ENCODE measurements at regions not wholly inside any gene's neighbourhood (a gene's known extent, or its start where the extent isn't known, plus 50 kb on each side); places are given as distances from the start of the nearest gene placed in this dataset.

DNA sequence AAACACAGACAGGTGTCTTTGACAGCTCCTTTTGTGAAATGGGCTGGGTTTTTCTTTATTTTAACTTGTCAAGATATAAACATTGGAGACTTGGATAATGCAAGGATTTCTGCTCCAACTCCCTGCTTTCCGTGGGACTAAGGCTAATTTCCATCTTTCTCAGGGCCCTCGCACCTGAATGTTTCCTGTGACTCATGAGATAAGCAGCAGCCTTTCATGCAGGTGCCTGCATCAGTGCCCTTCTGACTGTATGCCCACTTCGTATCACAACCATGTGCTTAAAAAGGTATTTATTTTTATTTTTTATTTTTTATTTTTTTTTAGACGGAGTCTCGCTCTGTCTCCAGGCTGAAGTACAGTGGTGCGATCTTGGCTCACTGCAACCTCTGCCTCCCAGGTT lies 736.1 kb downstream of the DOK5 start:
- 47 to 64% methylated on average over 3 to 5 of the region's 6 CpGs for WGBS, 2 donors (ENCODE audit: low coverage in 1 of 2)
- ATAC-seq: no peak
- H3K4me3 ChIP-seq: no peak overlapping the region
- H3K27ac ChIP-seq: no peak overlapping the region
- peaks cover 0 to 2% (median 0%) of the 10 kb centered on the region in 3 donors for H3K4me1 ChIP-seq
- no peaks in the 10 kb centered on the region for H3K27me3 ChIP-seq
- TF ChIP-seq POLR2A (IDR thresholded peaks at IDR 0.05) (no peak), POLR2AphosphoS5 (IDR thresholded peaks at IDR 0.05) (no peak), EP300 (IDR thresholded peaks at IDR 0.05) (no peak)
- TF ChIP-seq, protein P1, sequence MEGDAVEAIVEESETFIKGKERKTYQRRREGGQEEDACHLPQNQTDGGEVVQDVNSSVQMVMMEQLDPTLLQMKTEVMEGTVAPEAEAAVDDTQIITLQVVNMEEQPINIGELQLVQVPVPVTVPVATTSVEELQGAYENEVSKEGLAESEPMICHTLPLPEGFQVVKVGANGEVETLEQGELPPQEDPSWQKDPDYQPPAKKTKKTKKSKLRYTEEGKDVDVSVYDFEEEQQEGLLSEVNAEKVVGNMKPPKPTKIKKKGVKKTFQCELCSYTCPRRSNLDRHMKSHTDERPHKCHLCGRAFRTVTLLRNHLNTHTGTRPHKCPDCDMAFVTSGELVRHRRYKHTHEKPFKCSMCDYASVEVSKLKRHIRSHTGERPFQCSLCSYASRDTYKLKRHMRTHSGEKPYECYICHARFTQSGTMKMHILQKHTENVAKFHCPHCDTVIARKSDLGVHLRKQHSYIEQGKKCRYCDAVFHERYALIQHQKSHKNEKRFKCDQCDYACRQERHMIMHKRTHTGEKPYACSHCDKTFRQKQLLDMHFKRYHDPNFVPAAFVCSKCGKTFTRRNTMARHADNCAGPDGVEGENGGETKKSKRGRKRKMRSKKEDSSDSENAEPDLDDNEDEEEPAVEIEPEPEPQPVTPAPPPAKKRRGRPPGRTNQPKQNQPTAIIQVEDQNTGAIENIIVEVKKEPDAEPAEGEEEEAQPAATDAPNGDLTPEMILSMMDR (IDR thresholded peaks at IDR 0.05): no peak
- H3K9me3 ChIP-seq: peaks cover 0 to 8% (median 0%) of the 10 kb centered on the region in 3 donors
- H3K36me3 ChIP-seq: no peaks in the 10 kb centered on the region

GRCh38 chr20:55205665-55206064 lies 730.3 kb downstream of the DOK5 start:
- H3K27me3 ChIP-seq: no peaks in the 10 kb centered on the region
- H3K27ac ChIP-seq: no peak overlapping the region
- H3K36me3 ChIP-seq: no peaks in the 10 kb centered on the region
- no peak for ATAC-seq
- no peak overlapping the region for H3K4me3 ChIP-seq
- H3K9me3 ChIP-seq: no peaks in the 10 kb centered on the region
- no peaks in the 10 kb centered on the region for H3K4me1 ChIP-seq
- TF ChIP-seq POLR2AphosphoS5 (IDR thresholded peaks at IDR 0.05) (no peak), POLR2A (IDR thresholded peaks at IDR 0.05) (no peak), EP300 (IDR thresholded peaks at IDR 0.05) (no peak)
- TF ChIP-seq, protein P1 (IDR thresholded peaks at IDR 0.05): no peak

GRCh38 chr20:55200317-55200716 lies 724.9 kb downstream of the DOK5 start:
- no peaks in the 10 kb centered on the region for H3K36me3 ChIP-seq
- H3K27ac ChIP-seq: no peak overlapping the region
- H3K4me3 ChIP-seq: no peak overlapping the region
- WGBS, 2 donors (ENCODE audit: low coverage in 1 of 2): 64% methylated on average over 1 of the region's 1 CpG; no CpG with 5 or more reads in 1 of the 2 donors
- no peaks in the 10 kb centered on the region for H3K9me3 ChIP-seq
- no peaks in the 10 kb centered on the region for H3K27me3 ChIP-seq
- H3K4me1 ChIP-seq: no peaks in the 10 kb centered on the region
- no peak for TF ChIP-seq EP300 (IDR thresholded peaks at IDR 0.05)
- TF ChIP-seq POLR2AphosphoS5 (IDR thresholded peaks at IDR 0.05): no peak
- no peak for TF ChIP-seq POLR2A (IDR thresholded peaks at IDR 0.05)
- TF ChIP-seq, protein P1 (IDR thresholded peaks at IDR 0.05): no peak
- no peak for ATAC-seq

GRCh38 chr20:55194947-55195346 lies 719.6 kb downstream of the DOK5 start:
- ATAC-seq: no peak
- H3K27me3 ChIP-seq: no peaks in the 10 kb centered on the region

DNA sequence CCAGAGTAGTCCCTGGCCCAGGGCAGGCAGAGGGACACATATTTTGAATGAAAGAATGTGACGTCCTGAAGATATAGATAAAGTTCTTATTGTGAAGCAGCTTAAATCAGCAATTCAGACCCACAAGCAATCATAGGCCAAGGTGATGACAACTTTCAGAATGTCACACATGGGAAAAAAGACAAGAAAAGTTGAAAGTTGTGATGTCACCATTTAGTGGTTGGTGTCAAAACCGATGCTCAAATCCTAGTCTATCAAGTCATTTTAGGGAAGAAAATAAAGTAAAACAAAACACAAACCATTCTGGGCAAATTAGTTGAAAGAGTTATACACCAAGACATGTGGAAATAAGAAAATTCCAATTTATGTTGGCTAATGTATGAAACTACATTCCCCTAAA lies 710.8 kb downstream of the DOK5 start:
- Histone ChIP-seq H3K27ac (no peak overlapping the region), H3K9me3 (no peaks in the 10 kb centered on the region), H3K36me3 (no peaks in the 10 kb centered on the region), H3K4me1 (no peaks in the 10 kb centered on the region), H3K27me3 (no peaks in the 10 kb centered on the region), H3K4me3 (no peak overlapping the region)
- no peak for ATAC-seq
- TF ChIP-seq, protein P1 (IDR thresholded peaks at IDR 0.05): no peak
- TF ChIP-seq POLR2AphosphoS5 (IDR thresholded peaks at IDR 0.05): no peak
- no peak for TF ChIP-seq EP300 (IDR thresholded peaks at IDR 0.05)
- TF ChIP-seq POLR2A (IDR thresholded peaks at IDR 0.05): no peak
- WGBS, 2 donors (ENCODE audit: low coverage in 1 of 2): 28 to 90% methylated on average over 2 of the region's 2 CpGs

More at GRCh38 chr20:55194947-55195346, 719.6 kb downstream of the DOK5 start:
- H3K4me3 ChIP-seq: no peak overlapping the region
- TF ChIP-seq, protein P1 (IDR thresholded peaks at IDR 0.05): no peak
- TF ChIP-seq EP300 (IDR thresholded peaks at IDR 0.05) (no peak), POLR2AphosphoS5 (IDR thresholded peaks at IDR 0.05) (no peak), POLR2A (IDR thresholded peaks at IDR 0.05) (no peak)
- H3K9me3 ChIP-seq: no peaks in the 10 kb centered on the region
- H3K4me1 ChIP-seq: no peaks in the 10 kb centered on the region
- 81 to 94% methylated on average over 2 of the region's 2 CpGs for WGBS, 2 donors (ENCODE audit: low coverage in 1 of 2)
- no peaks in the 10 kb centered on the region for H3K36me3 ChIP-seq
- H3K27ac ChIP-seq: no peak overlapping the region
